ENCODE measurements at regions not wholly inside any gene's neighbourhood (a gene's known extent, or its start where the extent isn't known, plus 50 kb on each side); places are given as distances from the start of the nearest gene placed in this dataset.

GRCh38 chr6:67345946-67346345, 1289.1 kb upstream of the ADGRB3 start:
- TF ChIP-seq ZFX (IDR thresholded peaks at IDR 0.05; ENCODE audit: borderline replicate concordance): no peak
- TF ChIP-seq CTCF (IDR thresholded peaks at IDR 0.05): no peak
- no peak overlapping the region for H3K27ac ChIP-seq

DNA sequence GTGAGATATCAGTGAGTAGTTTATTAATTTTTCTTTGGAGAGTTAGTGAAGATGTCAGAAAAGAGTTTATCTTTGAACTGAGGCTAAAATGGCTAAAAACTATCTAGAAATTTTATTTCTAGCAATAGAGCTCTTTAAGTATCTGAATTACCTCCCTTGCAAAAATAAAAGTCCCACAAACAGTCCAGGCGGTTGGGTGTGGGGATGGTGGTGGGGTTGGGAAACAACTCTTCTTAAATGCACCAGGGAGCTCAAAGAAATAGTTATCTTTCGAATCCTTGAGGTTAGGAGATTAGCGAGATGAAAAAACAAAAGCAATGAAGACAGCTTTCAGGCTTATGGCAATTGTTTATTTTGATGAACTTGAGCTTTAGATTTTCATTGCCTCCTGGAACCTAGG, 1299.1 kb upstream of the ADGRB3 start:
- no peak overlapping the region for H3K27ac ChIP-seq
- no peak for TF ChIP-seq CTCF (IDR thresholded peaks at IDR 0.05)
- TF ChIP-seq ZFX (IDR thresholded peaks at IDR 0.05; ENCODE audit: borderline replicate concordance): no peak

DNA sequence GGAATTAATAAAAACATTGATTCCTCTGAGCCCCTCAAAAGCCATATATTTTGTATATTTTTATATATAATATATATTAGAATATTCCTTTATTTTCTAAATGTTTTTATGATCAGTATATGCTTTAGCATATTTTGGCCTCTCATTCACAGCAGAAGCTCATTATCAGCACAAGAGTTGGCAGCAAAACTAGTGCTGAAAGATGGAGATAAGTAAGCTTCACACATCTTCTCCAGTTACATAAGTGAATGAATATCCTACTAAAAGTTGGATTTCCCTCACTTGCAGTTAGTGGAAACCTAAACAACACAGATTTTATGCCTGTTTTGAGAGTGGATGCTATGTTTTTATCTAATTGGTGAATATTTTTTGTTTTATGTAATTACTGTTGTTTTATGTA, 1303.8 kb upstream of the ADGRB3 start:
- TF ChIP-seq CTCF (IDR thresholded peaks at IDR 0.05) (no peak), ZFX (IDR thresholded peaks at IDR 0.05; ENCODE audit: borderline replicate concordance) (no peak)
- H3K27ac ChIP-seq: no peak overlapping the region

DNA sequence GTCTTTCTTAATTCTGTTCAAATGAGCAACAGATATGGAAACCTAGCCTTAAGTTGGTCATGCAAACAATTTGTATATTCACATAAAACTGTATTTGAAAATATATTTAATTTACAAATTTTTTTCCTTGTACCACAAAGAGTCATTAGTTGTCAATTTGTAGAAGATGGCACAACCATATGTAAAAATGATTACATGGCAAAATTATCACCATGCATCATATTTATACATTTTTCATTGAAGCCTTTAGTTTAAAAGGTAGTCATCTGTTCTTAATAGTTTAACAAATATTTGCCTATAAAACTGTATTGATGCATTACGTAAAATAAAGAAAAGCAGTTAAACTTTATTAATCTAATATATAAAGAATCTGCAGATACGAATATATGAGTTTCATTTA, 1306.8 kb upstream of the ADGRB3 start:
- no peak for TF ChIP-seq ZFX (IDR thresholded peaks at IDR 0.05; ENCODE audit: borderline replicate concordance)
- TF ChIP-seq CTCF (IDR thresholded peaks at IDR 0.05): no peak
- no peak overlapping the region for H3K27ac ChIP-seq

GRCh38 chr6:67300430-67301040, 1334.5 kb upstream of the ADGRB3 start:
- H3K27ac ChIP-seq: no peak overlapping the region
- TF ChIP-seq CTCF (IDR thresholded peaks at IDR 0.05) (no peak), ZFX (IDR thresholded peaks at IDR 0.05; ENCODE audit: borderline replicate concordance) (no peak)

- no peak overlapping the region for H3K27ac ChIP-seq
- no peak for TF ChIP-seq CTCF (IDR thresholded peaks at IDR 0.05)
- TF ChIP-seq ZFX (IDR thresholded peaks at IDR 0.05; ENCODE audit: borderline replicate concordance): no peak
Observed at GRCh38 chr6:67292169-67292568, 1342.9 kb upstream of the ADGRB3 start.

DNA sequence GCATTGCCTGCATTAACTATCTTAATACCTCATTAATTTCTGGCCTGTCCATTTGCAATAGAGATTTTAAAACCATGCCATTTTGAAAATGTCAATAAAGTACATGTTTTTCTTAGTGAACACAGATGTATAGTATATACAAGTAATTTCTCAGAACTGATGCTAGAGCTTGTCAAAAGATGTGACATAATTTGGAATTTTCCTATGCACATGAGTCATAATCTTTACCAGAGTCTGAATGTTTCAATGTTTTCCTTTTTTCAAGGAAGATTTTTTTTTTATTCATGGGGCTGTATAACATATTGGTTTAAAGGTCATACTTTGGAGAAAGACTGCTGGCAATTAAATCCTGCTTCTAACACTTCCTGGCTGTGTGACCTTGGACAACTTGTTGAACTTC, 1347.5 kb upstream of the ADGRB3 start:
- no peak for TF ChIP-seq ZFX (IDR thresholded peaks at IDR 0.05; ENCODE audit: borderline replicate concordance)
- TF ChIP-seq CTCF (IDR thresholded peaks at IDR 0.05): no peak
- H3K27ac ChIP-seq: no peak overlapping the region
